ENCODE measurements at regions not wholly inside any gene's neighbourhood (a gene's known extent, or its start where the extent isn't known, plus 50 kb on each side); places are given as distances from the start of the nearest gene placed in this dataset.

GRCh38 chr2:120617055-120617454 lies 118.6 kb upstream of the GLI2 start:
- no peak for DNase-seq

- no peak for DNase-seq
Measured at GRCh38 chr2:120618830-120619229, 116.8 kb upstream of the GLI2 start.

GRCh38 chr2:120619579-120619978 lies 116.1 kb upstream of the GLI2 start:
- DNase-seq: no peak

GRCh38 chr2:120620025-120620793 lies 115.5 kb upstream of the GLI2 start:
- DNase-seq: peak; percentile 69

GRCh38 chr2:120622159-120622869 lies 113.4 kb upstream of the GLI2 start:
- DNase-seq: no peak

DNA sequence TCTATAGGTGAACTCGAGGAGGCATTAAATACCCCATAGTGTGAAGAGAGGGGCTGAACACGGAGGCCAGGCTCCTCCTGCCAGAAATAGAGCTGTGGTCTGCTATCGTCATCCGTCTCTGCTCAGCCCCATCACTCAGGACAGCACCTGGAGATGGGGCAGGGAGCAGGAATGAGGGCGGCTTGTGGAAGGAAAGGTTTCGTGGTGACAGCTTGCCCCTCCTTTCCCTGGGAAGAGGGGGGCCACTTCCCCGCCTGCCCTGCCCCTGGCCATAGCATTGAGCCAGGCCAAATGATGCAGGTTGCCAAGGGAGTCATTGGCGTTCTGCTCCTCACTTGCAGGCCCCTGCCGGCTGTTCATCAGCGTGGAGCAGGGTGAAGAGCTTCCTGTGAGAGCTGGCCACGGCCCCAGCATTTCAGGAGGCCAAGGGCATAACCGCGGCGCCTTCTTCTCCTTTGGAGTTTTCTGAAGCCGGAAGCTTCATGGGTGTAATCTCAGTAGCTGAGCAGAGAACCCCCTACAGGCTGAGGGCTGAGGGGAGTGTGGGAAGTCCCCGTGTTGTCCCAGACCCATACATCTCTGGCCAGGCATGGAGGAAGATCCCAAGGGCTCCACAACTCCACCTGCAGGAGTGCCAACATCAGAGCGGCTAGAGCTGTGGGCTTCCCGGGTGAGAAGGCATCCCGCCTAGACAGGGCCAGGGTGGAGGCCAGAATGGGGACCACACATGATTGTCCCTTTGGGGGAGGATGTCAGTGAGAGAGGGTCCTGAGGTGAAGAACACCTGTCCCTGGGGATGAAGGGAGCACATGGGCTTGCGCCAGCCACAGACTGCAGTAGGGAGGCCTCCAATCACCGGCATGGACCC lies 112.5 kb upstream of the GLI2 start:
- DNase-seq: no peak

DNA sequence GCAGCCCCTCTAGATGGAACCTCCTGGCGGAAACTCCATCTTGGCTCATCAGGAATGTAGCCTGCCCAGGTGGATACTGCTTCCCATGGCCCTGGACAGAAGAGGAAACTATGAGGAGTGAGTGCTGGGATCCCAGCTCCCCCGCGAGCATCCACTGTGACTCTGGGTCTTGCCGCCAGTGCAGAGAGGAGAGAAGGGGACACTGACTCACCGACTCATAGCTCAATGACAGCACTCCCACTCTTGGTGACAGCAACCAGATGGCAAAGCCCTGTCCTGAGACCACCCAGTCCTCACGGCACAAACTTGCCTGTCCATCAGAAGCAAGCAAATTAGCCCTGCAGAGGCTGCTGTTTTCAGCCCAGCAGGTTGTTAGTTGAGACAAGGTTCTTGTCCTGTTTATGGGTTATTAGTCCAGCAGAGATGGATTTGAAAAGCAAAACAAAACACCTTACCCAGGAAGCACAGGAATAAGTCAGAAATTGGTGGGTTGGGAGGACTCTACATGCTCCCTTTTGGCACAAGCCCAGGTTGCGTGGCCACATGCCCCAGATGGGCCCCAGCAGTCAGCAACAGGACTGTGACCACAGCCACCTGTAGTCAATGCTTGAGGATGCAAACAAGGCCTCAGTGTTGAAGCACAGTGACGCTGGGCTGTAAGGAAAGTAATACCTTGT lies 111.5 kb upstream of the GLI2 start:
- no peak for DNase-seq

DNA sequence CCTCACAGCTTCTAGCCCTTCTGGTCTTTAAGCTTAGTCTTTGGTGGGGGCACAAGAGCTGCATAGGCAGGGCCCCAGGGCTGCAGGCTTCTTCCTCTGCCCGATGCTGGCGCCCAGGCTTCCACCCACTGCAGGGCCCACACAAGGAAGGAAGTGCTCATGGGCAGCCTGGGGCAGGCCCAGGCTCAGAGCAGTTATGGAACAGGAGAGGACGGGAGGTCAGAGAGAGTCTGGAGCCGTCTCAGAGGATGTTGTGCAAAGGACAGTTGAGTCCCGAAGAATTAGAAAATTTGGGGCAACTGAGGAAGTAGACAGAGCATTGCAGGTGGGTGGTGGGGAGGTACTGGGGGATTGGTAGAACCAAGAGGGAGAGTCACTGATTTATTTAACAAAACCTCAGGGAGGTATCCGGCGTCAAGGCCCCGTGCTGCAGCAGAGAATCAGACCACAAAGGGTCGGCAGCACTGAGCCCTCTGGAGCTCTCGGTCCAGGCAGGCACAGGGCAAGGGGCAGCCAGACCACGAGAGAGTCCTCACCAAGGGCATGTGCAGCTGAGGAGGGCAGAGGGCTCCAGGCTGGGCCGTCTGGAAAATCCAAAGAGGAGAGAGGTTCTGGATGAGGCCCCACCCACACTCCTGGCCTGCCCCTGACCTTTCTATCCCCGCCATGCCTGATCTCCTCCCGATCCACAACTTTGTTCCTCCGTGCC lies 110.8 kb upstream of the GLI2 start:
- DNase-seq: no peak

DNA sequence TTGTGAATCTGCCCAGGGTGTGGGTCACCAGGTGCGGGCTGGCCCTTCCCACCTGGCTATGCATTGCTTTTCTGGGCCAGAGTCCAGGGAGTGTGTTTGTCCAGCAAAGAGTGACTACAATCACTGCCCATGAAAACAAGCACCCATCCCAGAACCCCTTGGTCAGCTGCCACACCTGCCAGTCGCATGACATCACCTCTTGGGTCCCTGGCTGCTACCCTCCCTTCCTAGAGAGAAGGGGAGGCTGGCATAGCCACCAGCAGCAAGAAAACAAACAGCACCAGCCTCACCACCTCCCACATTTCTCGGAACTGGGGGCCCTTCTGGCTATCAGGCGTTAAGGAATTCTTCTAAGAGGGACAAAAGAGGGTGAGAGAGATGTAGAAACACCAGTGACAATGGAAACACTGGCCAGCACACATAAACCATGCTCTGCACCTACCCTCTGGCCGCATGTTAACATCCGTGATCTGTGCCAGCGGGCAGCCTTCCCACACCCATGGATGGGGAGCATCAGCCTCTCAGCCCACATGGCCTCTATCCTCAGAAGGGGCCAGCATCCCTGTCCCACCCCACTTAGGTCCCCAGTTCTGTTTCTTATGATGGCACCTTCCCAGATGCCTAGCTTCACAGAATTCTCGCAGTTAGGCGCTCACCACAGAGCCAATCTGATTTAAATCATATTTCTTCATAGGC lies 109.7 kb upstream of the GLI2 start:
- DNase-seq: no peak

DNA sequence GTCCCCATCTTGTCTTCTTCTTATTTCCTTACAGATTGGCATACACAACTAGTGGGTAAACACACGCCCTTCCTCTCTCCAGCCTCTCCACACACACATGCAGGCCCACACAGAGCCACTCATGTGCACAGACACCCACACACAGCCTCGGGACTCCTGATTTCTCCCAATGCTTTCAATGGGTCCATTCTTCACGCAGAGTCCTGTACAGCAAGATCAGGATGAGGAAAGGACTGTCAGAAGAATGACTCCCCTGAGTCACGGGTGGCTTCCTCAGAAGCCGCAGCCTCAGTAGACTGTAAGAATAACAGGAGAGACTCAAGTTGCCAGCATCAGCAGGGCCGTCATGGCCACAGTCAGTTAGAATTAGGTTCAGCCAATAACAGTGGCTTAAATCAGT lies 109.1 kb upstream of the GLI2 start:
- no peak for DNase-seq

- DNase-seq: no peak
Measured at GRCh38 chr2:120628248-120628647, 107.4 kb upstream of the GLI2 start.

- no peak for DNase-seq
Measured at GRCh38 chr2:120629241-120629895, 106.3 kb upstream of the GLI2 start.

- DNase-seq: no peak
Measured at GRCh38 chr2:120630031-120630701, 105.5 kb upstream of the GLI2 start.

GRCh38 chr2:120631236-120631635 lies 104.4 kb upstream of the GLI2 start:
- no peak for DNase-seq

GRCh38 chr2:120631724-120632123 lies 103.9 kb upstream of the GLI2 start:
- no peak for DNase-seq

DNA sequence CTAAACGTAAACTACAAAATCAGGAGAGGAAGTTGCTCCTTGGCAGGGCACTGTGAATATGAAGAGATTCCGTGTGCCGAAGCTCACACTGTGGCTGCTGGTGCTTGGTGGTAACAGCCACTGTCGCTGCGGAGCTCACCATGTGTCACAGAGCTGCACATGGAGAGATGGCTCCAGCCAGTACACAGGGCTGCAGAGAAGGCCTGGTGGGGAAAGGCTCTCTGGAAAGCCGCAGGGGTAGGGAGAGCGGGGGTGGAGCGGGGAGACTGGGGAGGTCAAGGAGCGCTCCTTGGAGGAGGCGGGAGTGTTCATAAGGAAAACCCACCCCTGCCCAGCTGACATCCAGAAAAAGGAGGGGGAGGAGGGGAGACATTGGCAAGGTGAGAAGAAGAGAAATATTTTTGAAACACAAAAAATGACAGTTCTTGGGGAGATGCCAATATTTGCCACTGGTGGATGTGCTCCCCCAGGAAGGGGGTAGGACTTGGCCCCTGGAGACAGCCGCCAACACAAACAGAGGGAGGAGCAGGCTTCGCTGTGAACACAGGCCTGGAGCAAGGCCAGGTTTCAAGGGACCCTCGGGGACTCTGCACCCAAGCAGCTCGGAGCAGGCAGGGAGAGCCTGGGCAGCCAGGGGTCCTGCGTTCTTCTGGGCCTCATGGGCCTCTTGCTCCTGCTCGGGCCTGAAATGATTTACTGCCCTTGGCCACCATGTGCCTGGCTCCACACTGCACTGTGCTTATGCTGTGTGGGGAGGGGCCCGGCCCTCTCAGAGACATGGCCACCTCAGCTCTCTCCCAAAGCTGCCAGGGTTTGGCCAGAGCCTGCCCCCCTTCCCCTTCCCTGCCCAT lies 102.6 kb upstream of the GLI2 start:
- no peak for DNase-seq

DNA sequence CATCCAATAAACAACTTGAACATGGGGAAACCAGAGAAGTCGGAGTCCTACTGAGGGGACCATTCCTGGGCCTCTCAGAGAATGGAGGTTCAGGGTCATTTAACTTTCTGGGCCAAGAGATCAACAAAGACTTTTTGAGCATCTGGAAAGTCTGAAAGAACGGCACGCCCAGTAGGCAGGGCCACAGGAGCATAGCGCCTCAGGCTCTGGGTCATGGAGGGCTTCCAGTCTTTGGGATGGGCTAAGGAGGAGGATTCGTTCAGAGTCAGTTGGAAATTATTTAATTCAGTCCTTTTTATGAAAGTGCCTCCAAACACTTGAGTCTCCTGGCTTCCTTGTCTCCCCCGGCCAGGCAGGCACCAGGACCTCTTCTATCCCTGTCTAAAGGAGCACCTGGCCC lies 101.1 kb upstream of the GLI2 start:
- DNase-seq: no peak

DNA sequence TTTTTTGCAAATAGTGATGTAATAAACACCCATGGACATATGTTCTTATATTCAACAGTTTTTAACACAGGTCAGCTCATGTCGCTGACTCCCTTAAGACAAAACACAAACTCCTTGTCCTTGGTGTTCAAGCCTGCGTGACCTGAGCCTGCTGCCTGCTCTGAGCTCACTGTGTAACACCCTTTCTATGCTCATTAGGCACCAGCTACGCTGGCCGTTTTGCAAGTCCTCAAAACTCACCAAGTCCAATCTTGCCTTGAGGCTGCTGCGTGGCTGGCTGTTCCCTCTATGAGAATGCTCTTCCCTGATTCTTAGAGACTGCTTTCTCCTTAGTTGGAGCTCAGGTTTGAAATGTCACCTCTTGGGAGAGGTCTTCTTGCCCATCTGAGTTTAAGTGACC lies 100.5 kb upstream of the GLI2 start:
- no peak for DNase-seq

DNA sequence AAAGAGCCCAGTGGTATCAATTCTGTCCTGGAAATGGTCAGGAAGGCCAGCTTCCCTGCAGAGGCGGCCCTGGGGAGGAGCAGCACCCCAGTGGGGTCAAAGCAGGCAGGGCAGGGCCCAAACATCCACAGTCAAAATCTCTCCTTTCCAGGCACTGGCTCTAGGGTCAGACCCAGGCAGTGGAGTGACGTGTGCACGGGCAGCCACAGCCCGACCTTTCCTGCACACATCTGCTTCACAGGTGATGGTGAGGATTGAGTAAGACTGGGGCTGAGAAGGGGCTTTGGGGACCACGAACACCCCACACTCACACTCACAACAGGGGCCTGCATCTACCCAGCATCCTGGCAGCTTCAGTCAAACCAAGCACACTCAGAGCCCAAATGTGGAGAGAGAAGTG lies 97.8 kb upstream of the GLI2 start:
- no peak for DNase-seq

DNA sequence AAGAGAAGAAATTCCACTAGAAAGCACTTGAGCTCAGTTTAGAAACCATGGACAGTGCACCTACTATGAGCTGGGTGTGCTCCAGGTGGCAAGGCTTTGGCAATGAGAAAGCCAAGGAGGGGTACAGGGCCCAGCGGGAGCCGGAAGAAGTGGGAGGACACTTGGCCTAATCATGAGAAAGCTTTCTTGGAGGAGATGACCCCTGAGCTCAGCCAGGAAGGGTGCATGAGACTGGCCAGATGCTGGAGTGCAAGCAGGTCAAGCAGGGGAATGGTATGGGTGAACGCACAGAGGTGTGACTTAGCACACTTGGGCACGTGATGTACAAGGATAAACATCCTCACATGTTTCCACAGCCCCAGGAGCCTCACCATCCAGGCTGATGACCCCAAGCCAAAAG lies 97.2 kb upstream of the GLI2 start:
- DNase-seq: no peak
